ENCODE measurements at regions not wholly inside any gene's neighbourhood (a gene's known extent, or its start where the extent isn't known, plus 50 kb on each side); places are given as distances from the start of the nearest gene placed in this dataset.
"Not testable (repeated sequence)": the region's sequence is repeated elsewhere in the genome, so short reads cannot be mapped to it uniquely, and the experiment has no call there.

DNA sequence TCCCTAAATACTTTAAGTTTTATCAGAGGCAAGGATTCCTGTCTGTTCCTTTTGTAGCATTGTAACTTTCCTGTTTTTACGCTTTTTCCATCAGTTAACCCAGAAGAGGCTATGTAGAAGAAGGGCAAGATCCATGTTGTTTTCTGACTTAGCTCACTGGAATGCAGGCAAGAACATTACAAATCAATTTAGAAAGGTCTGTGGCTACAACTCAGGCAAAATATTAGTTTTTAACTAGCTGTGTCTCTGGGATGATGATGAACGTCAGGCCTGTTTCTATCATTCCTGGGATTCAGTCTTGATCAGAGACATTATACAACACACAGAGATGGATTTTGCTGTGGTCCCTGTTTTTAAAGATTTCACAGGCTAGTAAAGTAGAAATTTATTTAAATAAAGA is 813.0 kb upstream of the POU3F4 start:
- Mint-ChIP-seq H3K36me3 (ENCODE audit: low read depth) (no peaks in the 10 kb centered on the region), H3K4me1 (no peaks in the 10 kb centered on the region), H3K27me3 (ENCODE audit: low read depth) (no peaks in the 10 kb centered on the region), H3K4me3 (no peak overlapping the region), H3K27ac (no peak overlapping the region), H3K9me3 (no peaks in the 10 kb centered on the region)
- no peak for TF ChIP-seq CTCF (IDR thresholded peaks at IDR 0.05; ENCODE audit: unreplicated experiment in 3 of 3)

DNA sequence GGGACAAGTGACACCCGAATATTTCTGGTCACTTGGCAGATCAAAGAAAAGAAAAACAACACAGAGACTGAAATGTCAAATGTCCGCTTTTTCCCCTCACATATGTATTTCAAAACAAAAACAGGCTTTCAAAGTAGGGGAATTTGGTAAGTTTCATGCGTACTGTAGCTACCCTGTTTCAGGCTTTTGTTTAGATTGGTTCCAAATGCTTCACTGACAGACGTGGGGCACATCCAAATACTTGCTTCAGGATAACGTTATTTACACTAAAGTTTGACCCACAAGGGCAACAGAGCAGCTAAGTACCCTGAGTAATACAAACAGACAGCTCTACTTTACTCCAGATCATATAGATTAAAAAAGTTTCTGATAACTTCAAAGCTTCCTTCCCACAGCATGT is 804.5 kb upstream of the POU3F4 start:
- TF ChIP-seq CTCF (IDR thresholded peaks at IDR 0.05; ENCODE audit: unreplicated experiment in 3 of 3), result no peak
- Mint-ChIP-seq H3K4me3 (no peak overlapping the region), H3K27me3 (ENCODE audit: low read depth) (no peaks in the 10 kb centered on the region), H3K4me1 (no peaks in the 10 kb centered on the region), H3K36me3 (ENCODE audit: low read depth) (no peaks in the 10 kb centered on the region), H3K9me3 (no peaks in the 10 kb centered on the region), H3K27ac (no peak overlapping the region)

- H3K4me1 Mint-ChIP-seq, result no peaks in the 10 kb centered on the region
- H3K27ac Mint-ChIP-seq, result no peak overlapping the region
- H3K27me3 Mint-ChIP-seq (ENCODE audit: low read depth), result no peaks in the 10 kb centered on the region
- no peaks in the 10 kb centered on the region for H3K9me3 Mint-ChIP-seq
- no peaks in the 10 kb centered on the region for H3K36me3 Mint-ChIP-seq (ENCODE audit: low read depth)
- no peak overlapping the region for H3K4me3 Mint-ChIP-seq
- TF ChIP-seq CTCF (IDR thresholded peaks at IDR 0.05; ENCODE audit: unreplicated experiment in 3 of 3), result no peak
Observed at GRCh38 chrX:82711457-82711856, 796.6 kb upstream of the POU3F4 start.

- Mint-ChIP-seq H3K27me3 (ENCODE audit: low read depth) (no peaks in the 10 kb centered on the region), H3K9me3 (no peaks in the 10 kb centered on the region), H3K36me3 (ENCODE audit: low read depth) (no peaks in the 10 kb centered on the region), H3K4me3 (no peak overlapping the region), H3K4me1 (no peaks in the 10 kb centered on the region), H3K27ac (no peak overlapping the region)
- no peak for TF ChIP-seq CTCF (IDR thresholded peaks at IDR 0.05; ENCODE audit: unreplicated experiment in 3 of 3)
Observed at GRCh38 chrX:82721891-82722290, 786.2 kb upstream of the POU3F4 start.

DNA sequence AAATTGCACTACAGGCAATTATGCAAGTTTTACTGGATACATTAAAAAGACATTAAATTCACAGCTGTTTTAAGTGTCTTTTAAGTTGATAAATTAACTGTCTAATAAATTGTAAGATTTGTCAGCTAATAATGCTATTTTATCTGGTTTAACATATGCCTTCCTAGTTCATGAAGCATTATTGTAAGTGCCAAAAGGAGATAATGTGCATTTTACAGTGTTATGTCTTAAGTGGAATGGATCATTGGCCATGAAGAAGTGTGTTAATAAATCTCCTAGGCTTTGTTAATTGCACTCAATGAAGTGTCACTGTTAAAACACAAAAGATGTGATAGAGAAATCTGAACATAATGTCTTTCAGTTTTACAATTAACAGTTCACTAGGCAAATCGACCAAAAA is 784.3 kb upstream of the POU3F4 start:
- no peaks in the 10 kb centered on the region for H3K4me1 Mint-ChIP-seq
- H3K9me3 Mint-ChIP-seq, result no peaks in the 10 kb centered on the region
- H3K27me3 Mint-ChIP-seq (ENCODE audit: low read depth), result no peaks in the 10 kb centered on the region

DNA sequence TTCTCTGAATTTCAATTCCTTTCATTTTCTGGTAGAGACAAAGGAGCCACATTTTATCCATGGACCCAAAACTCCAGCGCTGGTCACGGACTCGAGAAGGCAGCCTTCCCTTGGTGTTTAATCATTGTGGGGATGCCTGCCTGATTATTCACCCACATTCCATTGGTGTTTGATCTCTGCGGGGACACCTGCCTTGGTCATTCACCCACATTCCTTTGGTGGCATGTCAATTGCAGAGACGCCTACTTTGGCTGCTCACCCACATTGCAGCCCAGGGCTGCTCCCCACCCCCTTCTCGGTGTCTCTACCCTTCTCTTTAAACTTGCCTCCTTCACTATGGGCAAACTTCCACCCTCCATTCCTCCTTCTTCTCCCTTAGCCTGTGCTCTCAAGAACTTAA is 780.7 kb upstream of the POU3F4 start:
- not testable (repeated sequence) for H3K36me3 Mint-ChIP-seq (ENCODE audit: low read depth); H3K4me3 Mint-ChIP-seq; H3K4me1 Mint-ChIP-seq; H3K27me3 Mint-ChIP-seq (ENCODE audit: low read depth); H3K9me3 Mint-ChIP-seq; H3K27ac Mint-ChIP-seq

More for the DNA sequence above, 784.3 kb upstream of the POU3F4 start:
- no peak overlapping the region for H3K4me3 Mint-ChIP-seq
- no peak overlapping the region for H3K27ac Mint-ChIP-seq
- no peak for TF ChIP-seq CTCF (IDR thresholded peaks at IDR 0.05; ENCODE audit: unreplicated experiment in 3 of 3)
- no peaks in the 10 kb centered on the region for H3K36me3 Mint-ChIP-seq (ENCODE audit: low read depth)

GRCh38 chrX:82732861-82733260 is 775.2 kb upstream of the POU3F4 start:
- H3K27me3 Mint-ChIP-seq (ENCODE audit: low read depth), result no peaks in the 10 kb centered on the region
- no peak overlapping the region for H3K4me3 Mint-ChIP-seq
- H3K36me3 Mint-ChIP-seq (ENCODE audit: low read depth), result no peaks in the 10 kb centered on the region
- no peak for TF ChIP-seq CTCF (IDR thresholded peaks at IDR 0.05; ENCODE audit: unreplicated experiment in 3 of 3)
- no peaks in the 10 kb centered on the region for H3K4me1 Mint-ChIP-seq
- peaks cover 6% of the 10 kb centered on the region for H3K9me3 Mint-ChIP-seq
- no peak overlapping the region for H3K27ac Mint-ChIP-seq

All from nephron (organoid).